ENCODE measurements at regions not wholly inside any gene's neighbourhood (a gene's known extent, or its start where the extent isn't known, plus 50 kb on each side); places are given as distances from the start of the nearest gene placed in this dataset.
"Not testable (repeated sequence)": the region's sequence is repeated elsewhere in the genome, so short reads cannot be mapped to it uniquely, and the experiment has no call there.

GRCh38 chr5:92543201-92543600 is 1037.8 kb downstream of the NR2F1-AS1 start:
- DNase-seq: no peak

- DNase-seq: not testable (repeated sequence)
Observed at GRCh38 chr5:92542017-92542416, 1039.0 kb downstream of the NR2F1-AS1 start.

- no peak for DNase-seq
Observed at GRCh38 chr5:92527311-92528078, 1053.5 kb downstream of the NR2F1-AS1 start.

GRCh38 chr5:92525131-92525530 is 1055.9 kb downstream of the NR2F1-AS1 start:
- DNase-seq: no peak

GRCh38 chr5:92519811-92520632 is 1061.0 kb downstream of the NR2F1-AS1 start:
- DNase-seq: no peak

GRCh38 chr5:92518318-92518904 is 1062.6 kb downstream of the NR2F1-AS1 start:
- no peak for DNase-seq

- no peak for DNase-seq
Observed at GRCh38 chr5:92514896-92515295, 1066.1 kb downstream of the NR2F1-AS1 start.

- no peak for DNase-seq
Observed at GRCh38 chr5:92513067-92513466, 1068.0 kb downstream of the NR2F1-AS1 start.

GRCh38 chr5:92508271-92508670 is 1072.7 kb downstream of the NR2F1-AS1 start:
- DNase-seq: no peak

GRCh38 chr5:92505925-92506324 is 1075.1 kb downstream of the NR2F1-AS1 start:
- DNase-seq: no peak

- DNase-seq: no peak
Observed at GRCh38 chr5:92505145-92505544, 1075.9 kb downstream of the NR2F1-AS1 start.

- DNase-seq: no peak
Observed at GRCh38 chr5:92504346-92504745, 1076.7 kb downstream of the NR2F1-AS1 start.

GRCh38 chr5:92500752-92501151 is 1080.3 kb downstream of the NR2F1-AS1 start:
- no peak for DNase-seq

- no peak for DNase-seq
Observed at GRCh38 chr5:92496545-92496944, 1084.5 kb downstream of the NR2F1-AS1 start.

GRCh38 chr5:92494508-92494907 is 1086.5 kb downstream of the NR2F1-AS1 start:
- no peak for DNase-seq

- DNase-seq: no peak
Observed at GRCh38 chr5:92492908-92493307, 1088.1 kb downstream of the NR2F1-AS1 start.

- DNase-seq: no peak
Observed at GRCh38 chr5:92484484-92484883, 1096.5 kb downstream of the NR2F1-AS1 start.

GRCh38 chr5:92472981-92473566 is 1090.0 kb upstream of the ARRDC3 start:
- no peak for DNase-seq

- no peak for DNase-seq
Observed at GRCh38 chr5:92471861-92472260, 1088.7 kb upstream of the ARRDC3 start.

GRCh38 chr5:92470770-92471169 is 1087.7 kb upstream of the ARRDC3 start:
- DNase-seq: no peak

- DNase-seq: no peak
Observed at GRCh38 chr5:92468295-92468694, 1085.2 kb upstream of the ARRDC3 start.

- DNase-seq: no peak
Observed at GRCh38 chr5:92467695-92468094, 1084.6 kb upstream of the ARRDC3 start.

- DNase-seq: no peak
Observed at GRCh38 chr5:92460505-92460904, 1077.4 kb upstream of the ARRDC3 start.
